K562 (cell line): ENCODE measurements at regions not wholly inside any gene's neighbourhood (a gene's known extent, or its start where the extent isn't known, plus 50 kb on each side); places are given as distances from the start of the nearest gene placed in this dataset.

Experiments used
- ATAC-seq: fragments of 200-7000 bp; cut with Tn5 transposase; 3 replicates; pipeline ENCODE4 v1.9.1; 2020; ENCODE audit warnings: moderate library complexity
- BruUV-seq: library from RNA; stranded (reverse); fragments of 400-500 nt; replicated peaks from 2 replicates; lab custom pipeline; 2021; lab: Mats Ljungman, UMichigan
- CTCF ChIA-PET: fragments of 300-600 bp; formaldehyde crosslinking; extraction: SDS; loops from one replicate; lab custom pipeline; 2021; ENCODE audit warnings: low intra/inter-chr PET ratio; lab: Yijun Ruan, JAX
- POLR2A ChIA-PET: fragments of 300-600, 350-650 bp; sonication (Branson Sonifier 250); formaldehyde crosslinking; extraction: SDS; loops from one replicate; lab custom pipeline; 2021; ENCODE audit warnings: antibody characterized with exemption, inconsistent platforms; lab: Yijun Ruan, JAX
- DNase-seq, 4 experiments: peaks; one replicate each; pipeline versions ENCODE4 v3.0.0 to v3.0.0-alpha.2; 2011 to 2018; ENCODE audit warnings: low spot score in 3 of 4, mixed read lengths in 3 of 4; ENCODE audit errors: extremely low read depth in 1 of 4
- FAIRE-seq: peaks from 2 replicates; lab custom pipeline; 2011; peaks lifted over from hg19 to GRCh38; lab: Jason Lieb, UNC
- H2AFZ ChIP-seq: 2 replicates; pipeline ENCODE4 v1.6.0; 2011; ENCODE audit warnings: low read depth, low read length, control low read depth, inconsistent platforms
- H3K27ac ChIP-seq: fragments of 200-600 bp; 3 replicates; pipeline ENCODE4 v1.8.0; 2011; ENCODE audit warnings: low read depth, mild to moderate bottlenecking, control low read depth, inconsistent platforms, low read length, moderate library complexity, mixed read lengths; ENCODE audit errors: extremely low read depth
- H3K27me3 ChIP-seq, 2 experiments: fragments of 300-600 bp in 1 of 2; 2 replicates in 1 of 2; 3 replicates in 1 of 2; pipeline versions ENCODE4 v1.6.0 to v1.8.0; 2011; ENCODE audit warnings: inconsistent platforms in 2 of 2, low read length in 2 of 2, mild to moderate bottlenecking in 1 of 2, mixed read lengths in 1 of 2, moderate library complexity in 1 of 2; ENCODE audit not compliant: control insufficient read depth in 2 of 2, insufficient read depth in 2 of 2
- H3K36me3 ChIP-seq: fragments of 300-600 bp; 3 replicates; pipeline ENCODE4 v1.8.0; 2011; ENCODE audit warnings: mild to moderate bottlenecking, low read length, inconsistent platforms; ENCODE audit not compliant: control insufficient read depth, insufficient read depth
- H3K4me1 ChIP-seq, 2 experiments: fragments of 200-600 bp in 1 of 2; replicated peaks in 1 of 2; 2 replicates in 1 of 2; 3 replicates in 1 of 2; pipeline versions ENCODE4 v1.5.1 to v1.8.0; 2011; ENCODE audit warnings: inconsistent platforms in 2 of 2, low read length in 2 of 2, mild to moderate bottlenecking in 1 of 2, mixed read lengths in 1 of 2, moderate library complexity in 1 of 2; ENCODE audit not compliant: control insufficient read depth in 2 of 2, insufficient read depth in 2 of 2
- H3K4me2 ChIP-seq: 2 replicates; pipeline ENCODE4 v1.6.1; 2011; ENCODE audit warnings: low read length, control low read depth, inconsistent platforms, mixed read lengths; ENCODE audit not compliant: insufficient read depth
- H3K4me3 ChIP-seq: fragments of 200-600 bp; sonication (generic), shearing (Covaris generic); 2 replicates; pipeline ENCODE4 v1.5.1; 2016; ENCODE audit warnings: control low read depth, inconsistent platforms
- H3K79me2 ChIP-seq: fragments of 200-600 bp; 3 replicates; pipeline ENCODE4 v1.8.0; 2011; ENCODE audit warnings: low read length, inconsistent platforms; ENCODE audit not compliant: control insufficient read depth, insufficient read depth
- H3K9ac ChIP-seq, 2 experiments: 2 replicates each; pipeline versions ENCODE4 v1.6.0 to v1.6.1; 2011; ENCODE audit warnings: low read depth in 2 of 2, low read length in 2 of 2, control low read depth in 1 of 2, inconsistent platforms in 1 of 2, mild to moderate bottlenecking in 1 of 2, mixed read lengths in 1 of 2; ENCODE audit not compliant: insufficient read depth in 1 of 2
- H3K9me1 ChIP-seq: one replicate; pipeline ENCODE4 v1.6.0; 2011; ENCODE audit warnings: inconsistent platforms, mild to moderate bottlenecking, low read length, moderate library complexity; ENCODE audit not compliant: control insufficient read depth, insufficient read depth
- H3K9me3 ChIP-seq: replicated peaks from 2 replicates; pipeline ENCODE4 v1.5.1; 2011; ENCODE audit warnings: low read depth, low read length, inconsistent platforms; ENCODE audit not compliant: control insufficient read depth, insufficient read depth
- H4K20me1 ChIP-seq: replicated peaks from 2 replicates; pipeline ENCODE4 v1.6.1; 2011; ENCODE audit warnings: low read length, inconsistent platforms, mixed read lengths; ENCODE audit not compliant: control insufficient read depth, insufficient read depth
- CEBPG ChIP-seq, 3 experiments: fragments of 200-800 bp in 1 of 3; sonication (Bioruptor generic) in 1 of 3; sonication (generic) in 1 of 3; formaldehyde crosslinking in 1 of 3; IDR thresholded peaks in 2 of 3; conservative IDR thresholded peaks in 1 of 3; 2 replicates each; pipeline versions ENCODE4 v1.6.1 to v1.8.0; 2016 to 2022; ENCODE audit warnings: missing compliant biosample characterization in 2 of 3, missing genetic modification characterization in 2 of 3, mild to moderate bottlenecking in 1 of 3, missing genetic modification reagents in 1 of 3
- DNMT1 ChIP-seq: fragments of 450-650 bp; IDR thresholded peaks from 2 replicates; pipeline ENCODE4 v1.6.1; 2016; ENCODE audit warnings: antibody characterized with exemption, mild to moderate bottlenecking
- ETS2 ChIP-seq: IDR thresholded peaks from 2 replicates; pipeline ENCODE4 v1.6.1; 2016; ENCODE audit warnings: borderline replicate concordance, missing genetic modification characterization, mild to moderate bottlenecking, moderate library complexity, missing compliant biosample characterization; ENCODE audit not compliant: poor library complexity, severe bottlenecking
- ETV5 ChIP-seq: sonication (generic); formaldehyde crosslinking; IDR thresholded peaks from 2 replicates; pipeline ENCODE4 v1.4.0; 2020; ENCODE audit warnings: low read depth, mild to moderate bottlenecking, missing genetic modification reagents
- HMGN3 ChIP-seq: IDR thresholded peaks from 2 replicates; pipeline ENCODE4 v1.6.1; 2011; ENCODE audit warnings: borderline replicate concordance, low read depth, mild to moderate bottlenecking, mixed read lengths, low read length; ENCODE audit not compliant: insufficient read length; ENCODE audit errors: extremely low read depth
- POLR2H ChIP-seq: IDR thresholded peaks from 2 replicates; pipeline ENCODE4 v1.6.1; 2016; ENCODE audit warnings: missing genetic modification characterization, low read depth, mild to moderate bottlenecking, control low read depth, missing compliant biosample characterization, moderate library complexity
- RAD21 ChIP-seq, 2 experiments: fragments of 250-450 bp in 1 of 2; fragments of 450-650 bp in 1 of 2; sonication (Bioruptor Pico) in 1 of 2; formaldehyde crosslinking in 1 of 2; IDR thresholded peaks in 1 of 2; conservative IDR thresholded peaks in 1 of 2; 2 replicates each; pipeline versions ENCODE4 v1.4.0 to v1.8.0; 2020 to 2022; ENCODE audit warnings: mild to moderate bottlenecking in 2 of 2, moderate library complexity in 1 of 2
- WGBS: fragments of 100-300 bp; shearing (Covaris generic); methylation state at CpG from one replicate; pipeline ENCODE4 v1.1.6; 2016; ENCODE audit warnings: low coverage, mixed read lengths; ENCODE audit not compliant: insufficient coverage; ENCODE audit errors: missing lambda C conversion rate; 5-methylcytosine and 5-hydroxymethylcytosine counted together
- in situ Hi-C: fragments of 300-500 bp; cut with MboI; formaldehyde crosslinking; loops from 4 replicates; pipeline ENCODE4 v1.15.0; 2018; ENCODE audit warnings: inconsistent platforms, mixed read lengths
- intact Hi-C: fragments of 100-400 bp; cut with micrococcal nuclease; formaldehyde crosslinking; loops from 2 replicates; pipeline ENCODE4 v1.14.2; 2022
- TF ChIP-seq, protein P1 (sequence below): fragments of 250-450 bp; sonication (Bioruptor Pico); IDR thresholded peaks from 2 replicates; pipeline ENCODE4 v1.5.0; 2021

GRCh38 chr12:59404109-59404650, 191.6 kb upstream of the SLC16A7 start:
- no TSS peak for BruUV-seq
- ATAC-seq (no peak), DNase-seq (no peak), FAIRE-seq (no peak)
- H3K4me2 ChIP-seq: no peak overlapping the region
- H3K9me1 ChIP-seq: no peaks in the 10 kb centered on the region
- H3K36me3 ChIP-seq: no peaks in the 10 kb centered on the region
- in situ Hi-C loops (no loop called here), intact Hi-C loops (no loop called here)
- no peaks in the 10 kb centered on the region for H3K27me3 ChIP-seq
- no peak overlapping the region for H2AFZ ChIP-seq
- no peaks in the 10 kb centered on the region for H3K4me1 ChIP-seq
- H3K27ac ChIP-seq: no peak overlapping the region
- no peaks in the 10 kb centered on the region for H3K9me3 ChIP-seq
- H3K4me3 ChIP-seq: no peak overlapping the region
- TF ChIP-seq ETV5 (CRISPR knock-in tag): no peak
- TF ChIP-seq CEBPG (CRISPR knock-in tag; IDR thresholded peaks at IDR 0.05): no peak
- TF ChIP-seq CEBPG (tag; conservative IDR thresholded peaks at IDR 0.05 in 1 of 2, IDR thresholded peaks at IDR 0.05 in 1 of 2): peak in 1 of 2 experiments; percentile 62; a peak in 2 of 4 replicates
- H3K9ac ChIP-seq: no peak overlapping the region
- no peaks in the 10 kb centered on the region for H3K79me2 ChIP-seq
- ChIA-PET CTCF (no interaction called here), POLR2A (no interaction called here)
- H4K20me1 ChIP-seq: no peaks in the 10 kb centered on the region

DNA sequence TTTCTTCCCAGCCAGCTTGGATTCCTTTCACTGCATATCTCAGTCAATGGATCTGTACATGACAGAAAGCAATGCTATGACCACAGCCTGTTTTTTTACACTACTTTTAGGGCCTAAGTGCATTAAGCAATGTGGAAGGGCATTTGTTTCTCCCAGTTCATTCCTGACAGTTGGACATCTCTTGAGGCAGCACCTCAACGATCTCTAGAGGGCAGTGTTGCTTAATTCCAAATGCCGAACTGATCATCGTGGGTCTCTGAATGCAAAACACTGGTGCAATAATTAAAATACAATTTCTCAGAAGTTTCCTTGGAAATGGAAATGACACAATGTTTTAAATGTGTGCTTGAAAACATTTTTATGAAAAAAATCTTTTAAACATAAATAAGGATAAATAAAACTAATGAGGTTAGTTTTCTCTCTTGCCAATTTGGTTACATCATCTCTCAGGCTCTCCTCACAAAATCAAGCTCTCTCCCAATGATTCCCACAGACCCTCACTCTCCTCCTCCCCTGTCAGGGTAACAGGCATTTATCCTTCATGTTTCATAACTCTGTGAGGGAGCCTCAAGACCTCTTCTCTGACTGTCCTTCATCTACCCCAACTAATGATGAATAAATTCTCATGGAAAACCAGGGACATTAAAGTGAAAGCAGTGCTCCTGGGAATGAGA, 192.4 kb upstream of the SLC16A7 start:
- H3K4me3 ChIP-seq: no peak overlapping the region
- ATAC-seq: no peak
- in situ Hi-C loops: no loop called here
- H3K4me2 ChIP-seq: no peak overlapping the region
- H4K20me1 ChIP-seq: no peaks in the 10 kb centered on the region
- FAIRE-seq: no peak
- 0% methylated on average over 3 of the region's 3 CpGs for WGBS
- H2AFZ ChIP-seq: no peak overlapping the region
- no peaks in the 10 kb centered on the region for H3K9me3 ChIP-seq
- no peaks in the 10 kb centered on the region for H3K27me3 ChIP-seq
- no peak overlapping the region for H3K27ac ChIP-seq
- peak in 2 of 4 experiments; percentile 5 to 25 for DNase-seq
- no peaks in the 10 kb centered on the region for H3K79me2 ChIP-seq
- no TSS peak for BruUV-seq
- CTCF ChIA-PET: no interaction called here
- intact Hi-C loops: no loop called here
- no peaks in the 10 kb centered on the region for H3K36me3 ChIP-seq
- H3K4me1 ChIP-seq: no peaks in the 10 kb centered on the region
- H3K9me1 ChIP-seq: no peaks in the 10 kb centered on the region
- no peak overlapping the region for H3K9ac ChIP-seq
- POLR2A ChIA-PET: no interaction called here
- peak in 1 of 2 experiments; percentile 42; a peak in 2 of 4 replicates for TF ChIP-seq RAD21 (CRISPR knock-in tag; conservative IDR thresholded peaks at IDR 0.05 in 1 of 2, IDR thresholded peaks at IDR 0.05 in 1 of 2)
- TF ChIP-seq, protein P1, sequence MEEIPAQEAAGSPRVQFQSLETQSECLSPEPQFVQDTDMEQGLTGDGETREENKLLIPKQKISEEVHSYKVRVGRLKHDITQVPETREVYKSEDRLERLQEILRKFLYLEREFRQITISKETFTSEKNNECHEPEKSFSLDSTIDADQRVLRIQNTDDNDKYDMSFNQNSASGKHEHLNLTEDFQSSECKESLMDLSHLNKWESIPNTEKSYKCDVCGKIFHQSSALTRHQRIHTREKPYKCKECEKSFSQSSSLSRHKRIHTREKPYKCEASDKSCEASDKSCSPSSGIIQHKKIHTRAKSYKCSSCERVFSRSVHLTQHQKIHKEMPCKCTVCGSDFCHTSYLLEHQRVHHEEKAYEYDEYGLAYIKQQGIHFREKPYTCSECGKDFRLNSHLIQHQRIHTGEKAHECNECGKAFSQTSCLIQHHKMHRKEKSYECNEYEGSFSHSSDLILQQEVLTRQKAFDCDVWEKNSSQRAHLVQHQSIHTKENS: no peak
- TF ChIP-seq POLR2H: no peak
- no peak for TF ChIP-seq HMGN3
- no peak for TF ChIP-seq DNMT1
- TF ChIP-seq ETS2 (tag): no peak
